COLO829 (cell line): ENCODE measurements at regions not wholly inside any gene's neighbourhood (a gene's known extent, or its start where the extent isn't known, plus 50 kb on each side); places are given as distances from the start of the nearest gene placed in this dataset.

Experiments used
- DNase-seq: peaks from one replicate; pipeline ENCODE4 v3.0.0; 2012; ENCODE audit warnings: low spot score

- no peak for DNase-seq
Measured at GRCh38 chr16:80176114-80176513, 364.7 kb upstream of the DYNLRB2 start.

GRCh38 chr16:80175011-80175410 lies 365.8 kb upstream of the DYNLRB2 start:
- no peak for DNase-seq

- no peak for DNase-seq
Measured at GRCh38 chr16:80174416-80174815, 366.4 kb upstream of the DYNLRB2 start.

GRCh38 chr16:80171746-80172145 lies 369.0 kb upstream of the DYNLRB2 start:
- DNase-seq: no peak

GRCh38 chr16:80171199-80171598 lies 369.6 kb upstream of the DYNLRB2 start:
- no peak for DNase-seq

- DNase-seq: no peak
Measured at GRCh38 chr16:80167657-80168390, 373.0 kb upstream of the DYNLRB2 start.

GRCh38 chr16:80166082-80166481 lies 374.7 kb upstream of the DYNLRB2 start:
- no peak for DNase-seq

GRCh38 chr16:80164966-80165550 lies 375.7 kb upstream of the DYNLRB2 start:
- no peak for DNase-seq

GRCh38 chr16:80163339-80163738 lies 377.5 kb upstream of the DYNLRB2 start:
- no peak for DNase-seq

- no peak for DNase-seq
Measured at GRCh38 chr16:80161799-80162739, 378.7 kb upstream of the DYNLRB2 start.

GRCh38 chr16:80158766-80159165 lies 382.0 kb upstream of the DYNLRB2 start:
- DNase-seq: no peak

GRCh38 chr16:80151722-80152111 lies 389.1 kb upstream of the DYNLRB2 start:
- DNase-seq: no peak

- DNase-seq: no peak
Measured at GRCh38 chr16:80150978-80151721, 389.6 kb upstream of the DYNLRB2 start.

GRCh38 chr16:80148826-80149225 lies 392.0 kb upstream of the DYNLRB2 start:
- DNase-seq: no peak

GRCh38 chr16:80147026-80147655 lies 393.7 kb upstream of the DYNLRB2 start:
- DNase-seq: no peak

- DNase-seq: no peak
Measured at GRCh38 chr16:80144191-80144590, 396.6 kb upstream of the DYNLRB2 start.

- DNase-seq: no peak
Measured at GRCh38 chr16:80142940-80143339, 397.9 kb upstream of the DYNLRB2 start.

- DNase-seq: no peak
Measured at GRCh38 chr16:80142281-80142680, 398.5 kb upstream of the DYNLRB2 start.

- no peak for DNase-seq
Measured at GRCh38 chr16:80129791-80130190, 411.0 kb upstream of the DYNLRB2 start.

GRCh38 chr16:80125677-80126076 lies 415.1 kb upstream of the DYNLRB2 start:
- DNase-seq: no peak

GRCh38 chr16:80123189-80123588 lies 417.6 kb upstream of the DYNLRB2 start:
- no peak for DNase-seq

GRCh38 chr16:80122115-80122514 lies 418.7 kb upstream of the DYNLRB2 start:
- DNase-seq: no peak
